ENCODE measurements at regions not wholly inside any gene's neighbourhood (a gene's known extent, or its start where the extent isn't known, plus 50 kb on each side); places are given as distances from the start of the nearest gene placed in this dataset.

DNA sequence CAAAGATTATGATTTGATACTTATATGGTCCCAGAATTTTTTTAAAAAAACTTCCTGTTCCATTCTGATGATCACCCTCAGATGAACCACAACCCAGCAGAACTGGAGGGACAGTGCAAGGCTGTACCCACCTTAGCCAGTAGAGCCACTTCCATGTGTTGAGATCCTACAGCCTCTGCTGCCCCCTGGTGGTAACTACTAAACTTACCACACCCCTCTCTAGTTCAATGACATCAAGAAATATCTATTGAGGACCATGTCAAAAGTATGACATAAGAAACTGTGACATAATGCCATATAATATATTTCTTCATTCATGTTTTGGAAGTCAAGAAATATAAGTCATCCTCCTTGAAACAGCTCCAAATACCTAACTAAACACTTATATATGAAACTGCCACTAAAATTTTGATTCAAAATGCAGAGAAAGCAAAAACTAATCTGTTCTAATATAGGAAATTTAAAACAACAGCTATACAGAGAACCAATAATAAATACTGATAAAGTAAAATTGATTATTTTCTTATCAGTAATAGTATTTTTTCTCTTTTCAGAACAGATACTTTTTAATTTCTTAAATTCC is 412.6 kb downstream of the KCTD12 start:
- H3K79me1 ChIP-seq (ENCODE audit: low read depth, low read length), result no peaks in the 10 kb centered on the region
- H2BK5ac ChIP-seq (ENCODE audit: low read depth, low read length), result no peak overlapping the region
- H3K4me1 ChIP-seq (replicated peaks in 1 of 4; ENCODE audit: control insufficient read depth in 3 of 4, insufficient read depth in 4 of 4, low read length in 3 of 4), result no peaks in the 10 kb centered on the region
- no peak overlapping the region for H3K27ac ChIP-seq (ENCODE audit: low read depth, low read length)
- TF ChIP-seq CTCF (IDR thresholded peaks at IDR 0.05; ENCODE audit: control extremely low read depth in 1 of 3, insufficient read depth in 1 of 3, low read depth in 1 of 3, low read length in 3 of 3) (peak; percentile 37 to 99 (median 82)), ASH2L (IDR thresholded peaks at IDR 0.05; ENCODE audit: low read length) (no peak), RAD21 (IDR thresholded peaks at IDR 0.05 in 1 of 2, conservative IDR thresholded peaks at IDR 0.05 in 1 of 2; ENCODE audit: low read depth in 2 of 2, low read length in 2 of 2) (peak; percentile 97 to 99), CEBPB (IDR thresholded peaks at IDR 0.05; ENCODE audit: low read depth, low read length) (no peak), ATF3 (IDR thresholded peaks at IDR 0.05; ENCODE audit: insufficient read depth, low read depth, low read length) (no peak)
- ChIA-PET CTCF (ENCODE audit: partially characterized antibody) (interaction anchor here (0.6 to 6.8 kb wide), 19 partner anchors 10 to 802 kb away, joined by 3 to 46 read pairs (median 4); no protein-coding TSS in a partner anchor), POLR2A (ENCODE audit: partially characterized antibody) (no interaction called here)
- H3K23me2 ChIP-seq (ENCODE audit: low read depth, low read length), result no peaks in the 10 kb centered on the region
- H3K56ac ChIP-seq (replicated peaks; ENCODE audit: insufficient read length, low read depth, low read length), result no peak overlapping the region
- no peaks in the 10 kb centered on the region for H3K27me3 ChIP-seq (replicated peaks in 1 of 4; ENCODE audit: control insufficient read depth in 3 of 4, extremely low read depth in 1 of 4, insufficient read depth in 3 of 4, low read length in 3 of 4)
- H2AK5ac ChIP-seq (ENCODE audit: low read depth, low read length), result no peak overlapping the region
- no peaks in the 10 kb centered on the region for H3K9me3 ChIP-seq (ENCODE audit: insufficient read depth in 2 of 2, low read depth in 1 of 2, low read length in 1 of 2)
- no peaks in the 10 kb centered on the region for H3K79me2 ChIP-seq (ENCODE audit: control insufficient read depth in 1 of 2, insufficient read depth in 2 of 2, low read length in 2 of 2)
- H3K9ac ChIP-seq (replicated peaks in 1 of 4; ENCODE audit: extremely low read depth in 1 of 4, low read depth in 3 of 4, low read length in 3 of 4), result no peak overlapping the region
- no peak overlapping the region for H2BK120ac ChIP-seq (replicated peaks; ENCODE audit: low read depth, low read length)
- no peak overlapping the region for H3K4ac ChIP-seq (replicated peaks; ENCODE audit: insufficient read length, low read depth, low read length)
- no peak overlapping the region for H3K4me2 ChIP-seq (ENCODE audit: insufficient read depth in 1 of 2, low read depth in 2 of 2, low read length in 2 of 2)
- H2BK15ac ChIP-seq (ENCODE audit: low read length), result no peak overlapping the region
- DNase-seq (ENCODE audit: low read depth in 1 of 2, low spot score in 2 of 2) (peak; percentile 51 to 81), FAIRE-seq (peak; percentile 82)
- no peak overlapping the region for H4K91ac ChIP-seq (replicated peaks; ENCODE audit: insufficient read length, low read length)
- H3K18ac ChIP-seq (ENCODE audit: extremely low read depth, low read length), result no peak overlapping the region
- H4K8ac ChIP-seq (ENCODE audit: extremely low read depth, insufficient read depth, low read length), result no peak overlapping the region
- no peaks in the 10 kb centered on the region for H4K20me1 ChIP-seq (replicated peaks in 1 of 2; ENCODE audit: control insufficient read depth in 1 of 2, insufficient read depth in 2 of 2, low read length in 2 of 2)
- H2AFZ ChIP-seq (ENCODE audit: low read length), result no peak overlapping the region
- no peak overlapping the region for H4K5ac ChIP-seq (ENCODE audit: insufficient read length, low read depth, low read length)
- no peak overlapping the region for H2BK12ac ChIP-seq (ENCODE audit: low read depth, low read length)
- H3K36me3 ChIP-seq (ENCODE audit: control insufficient read depth in 2 of 4, insufficient read depth in 4 of 4, low read length in 3 of 4), result no peaks in the 10 kb centered on the region
- H3K14ac ChIP-seq (ENCODE audit: insufficient read length), result no peak overlapping the region
- no peak overlapping the region for H2BK20ac ChIP-seq (ENCODE audit: low read length)
- no peak overlapping the region for H3K4me3 ChIP-seq (ENCODE audit: extremely low read depth in 1 of 4, insufficient read depth in 2 of 4, low read depth in 3 of 4, low read length in 4 of 4)
- H3K23ac ChIP-seq (ENCODE audit: insufficient read length), result no peak overlapping the region

Data from H1 (cell line).